HK-2 (cell line): ENCODE measurements at regions not wholly inside any gene's neighbourhood (a gene's known extent, or its start where the extent isn't known, plus 50 kb on each side); places are given as distances from the start of the nearest gene placed in this dataset.

Source experiments
- DNase-seq: peaks from one replicate; pipeline ENCODE4 v3.0.0-alpha.2; 2018; ENCODE audit not compliant: unreplicated experiment

DNA sequence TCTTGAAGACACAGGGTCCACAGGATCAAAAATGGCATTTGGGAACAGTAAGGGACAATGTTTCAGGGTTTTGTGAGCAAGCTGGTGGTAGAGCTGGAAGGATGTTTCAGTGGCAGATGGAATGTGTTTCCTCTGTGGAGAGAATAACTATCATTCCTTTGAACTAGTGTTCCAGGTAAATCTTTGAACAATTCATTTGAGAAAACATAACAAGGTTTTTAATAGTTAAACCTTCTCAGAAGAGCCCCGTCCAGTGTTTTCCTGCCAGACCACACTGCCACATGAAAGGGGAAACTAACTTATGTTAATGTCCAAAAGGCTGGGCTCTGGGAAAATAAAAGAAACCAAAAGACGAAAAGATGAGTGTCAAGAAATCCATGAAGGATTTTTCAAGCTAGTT is 207.0 kb upstream of the ZNF462 start:
- DNase-seq: peak; percentile 12

GRCh38 chr9:106657926-106658325 is 205.0 kb upstream of the ZNF462 start:
- DNase-seq: no peak

DNA sequence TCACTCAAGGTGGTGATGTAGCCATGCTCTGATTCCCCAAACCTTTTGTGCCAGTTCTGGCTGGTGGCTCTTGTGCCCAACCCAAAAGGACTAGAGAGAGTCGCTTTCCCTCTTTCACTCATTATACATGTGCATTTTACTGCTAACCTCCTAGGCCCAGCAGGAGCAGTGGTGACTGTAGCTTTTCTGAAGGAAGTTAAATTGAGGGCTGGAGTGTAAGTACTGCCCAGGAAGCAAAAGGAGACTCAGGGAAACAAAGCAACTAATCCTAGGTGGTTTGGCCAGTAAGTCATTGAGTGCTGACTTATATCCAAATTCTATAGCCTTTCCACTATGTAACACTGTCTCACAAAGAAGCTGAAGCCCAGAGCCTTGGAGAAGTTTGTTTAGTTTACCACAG is 194.4 kb upstream of the ZNF462 start:
- DNase-seq: no peak

- no peak for DNase-seq
Measured at GRCh38 chr9:106669835-106670234, 193.1 kb upstream of the ZNF462 start.

DNA sequence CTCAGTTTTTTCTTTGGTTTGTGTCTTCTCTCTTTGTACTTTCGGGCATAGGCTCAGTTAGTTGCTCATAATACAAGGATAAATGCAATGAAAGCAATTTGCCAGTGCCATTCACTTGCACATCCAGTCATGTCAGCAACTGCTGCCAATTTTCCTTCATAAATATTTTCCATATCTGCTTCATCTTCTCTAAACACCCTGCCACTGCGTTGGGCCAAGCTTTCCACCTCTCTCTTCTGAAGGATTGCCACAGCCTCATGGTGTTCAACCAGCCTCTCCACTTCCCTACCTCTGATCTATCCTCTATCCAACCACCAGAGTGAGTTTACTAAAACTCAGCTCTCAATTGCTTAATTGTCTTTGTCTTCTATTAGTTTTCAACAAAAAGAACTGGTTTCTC is 192.5 kb upstream of the ZNF462 start:
- no peak for DNase-seq

DNA sequence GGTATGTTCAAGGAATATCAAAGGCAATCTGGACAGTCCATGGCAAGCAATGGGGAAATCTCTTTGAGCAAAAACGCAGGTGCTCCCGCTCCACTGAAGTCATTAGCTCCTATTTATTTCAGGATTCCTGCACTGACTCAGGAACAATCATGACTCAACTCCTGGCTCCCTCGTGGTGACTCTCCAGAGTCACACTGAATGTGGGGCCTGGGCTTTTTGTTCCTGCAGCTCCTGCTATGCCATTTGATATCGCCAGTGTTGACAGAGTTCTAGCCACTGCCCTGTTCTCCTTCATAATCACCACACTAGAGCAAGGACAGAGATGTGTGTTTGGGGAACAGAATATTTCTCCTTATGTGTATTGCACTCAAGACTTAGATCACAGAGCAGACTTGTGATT is 187.2 kb upstream of the ZNF462 start:
- DNase-seq: peak; percentile 16

DNA sequence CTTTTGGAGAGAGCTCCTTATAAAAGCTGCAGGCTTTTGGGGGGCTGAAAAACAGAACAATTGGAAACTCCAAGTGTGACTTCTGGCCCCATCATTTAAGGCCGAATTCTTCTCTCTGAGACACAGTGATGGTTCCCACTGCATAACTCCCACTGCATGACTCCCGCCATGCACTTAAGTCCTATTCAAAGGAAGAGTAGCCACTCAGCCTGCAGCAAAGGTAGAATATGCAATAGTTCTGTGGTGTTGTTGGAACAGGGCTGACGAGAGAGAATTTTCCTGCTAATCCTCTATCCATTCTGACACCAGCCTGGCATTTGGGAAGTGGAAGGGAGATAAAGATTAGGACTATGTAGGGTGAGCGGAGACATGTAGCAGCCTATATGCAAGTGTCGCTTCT is 185.6 kb upstream of the ZNF462 start:
- DNase-seq: no peak

DNA sequence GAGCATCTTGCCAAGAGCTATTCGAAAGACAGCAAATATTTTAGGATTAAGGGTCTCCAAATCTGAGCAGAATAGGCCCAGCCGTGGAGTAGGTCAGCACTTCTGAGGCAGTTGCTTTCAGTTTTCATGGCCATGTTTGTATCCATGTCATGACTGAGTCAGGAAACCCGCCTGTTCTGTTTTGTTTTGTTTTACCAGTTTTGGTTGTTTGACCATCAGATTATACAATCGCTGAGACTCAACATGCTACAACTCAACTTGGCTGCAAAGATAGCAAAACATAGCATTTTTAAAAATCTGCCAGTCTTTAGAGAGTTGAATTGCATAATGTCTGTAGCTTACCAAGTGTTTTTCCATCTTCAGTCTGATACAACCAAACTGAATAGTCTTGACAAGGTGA is 185.1 kb upstream of the ZNF462 start:
- no peak for DNase-seq

DNA sequence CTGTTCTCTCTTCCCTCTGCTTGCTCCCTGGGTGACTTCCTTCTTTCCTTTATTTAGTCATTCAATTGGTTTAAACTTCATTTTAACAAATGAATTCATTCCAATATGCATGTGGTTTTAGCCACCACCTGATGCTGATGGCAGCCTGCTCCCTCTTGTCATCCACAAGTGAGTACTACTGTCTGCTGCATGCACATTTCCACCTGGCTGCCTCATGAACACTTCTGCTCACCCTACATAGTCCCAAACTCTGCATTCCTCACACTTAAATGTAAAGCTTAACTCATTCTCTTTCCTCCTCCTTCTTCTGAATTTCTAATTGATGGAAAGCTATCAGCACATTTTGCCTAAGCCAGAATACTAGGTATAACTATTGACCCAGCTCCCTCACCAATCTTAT is 184.7 kb upstream of the ZNF462 start:
- DNase-seq: no peak

GRCh38 chr9:106682420-106682819 is 180.5 kb upstream of the ZNF462 start:
- no peak for DNase-seq

GRCh38 chr9:106683454-106683853 is 179.5 kb upstream of the ZNF462 start:
- no peak for DNase-seq

DNA sequence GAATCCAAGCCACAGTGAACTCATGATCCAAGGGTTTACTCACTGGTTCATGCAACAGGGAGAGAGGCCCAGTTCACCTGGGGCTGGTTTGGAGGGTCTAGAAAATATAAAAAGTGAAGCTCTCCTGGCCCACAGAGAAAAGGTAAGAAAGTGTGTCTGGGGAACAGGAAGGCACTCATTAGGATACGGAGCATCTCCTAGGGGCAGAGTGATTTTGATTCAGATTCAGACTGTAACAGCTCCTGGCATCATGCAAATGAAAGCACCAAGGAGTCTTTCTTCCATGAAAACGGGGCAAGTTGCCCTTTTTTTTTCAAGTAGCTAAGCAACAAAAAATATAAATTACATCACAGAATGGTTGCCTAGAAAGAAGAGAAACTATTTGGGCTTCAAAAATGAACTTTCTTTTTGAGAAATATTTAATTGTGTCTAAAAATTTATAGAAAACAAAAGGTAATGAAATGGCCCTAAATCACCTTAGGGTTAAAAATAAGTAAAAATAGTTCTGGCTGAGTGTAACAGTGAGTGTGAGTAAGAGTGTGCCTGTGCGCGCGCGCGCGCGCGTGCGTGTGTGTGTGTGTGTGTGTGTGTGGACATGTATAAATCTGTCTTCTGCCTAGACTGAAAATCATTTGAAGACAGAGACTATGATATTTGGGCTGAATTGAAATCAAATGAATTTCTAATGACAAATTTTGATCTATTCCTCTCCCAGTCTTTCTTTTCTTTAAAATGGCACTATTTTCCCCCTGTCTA is 177.8 kb upstream of the ZNF462 start:
- no peak for DNase-seq

GRCh38 chr9:106689089-106689488 is 173.9 kb upstream of the ZNF462 start:
- DNase-seq: no peak

DNA sequence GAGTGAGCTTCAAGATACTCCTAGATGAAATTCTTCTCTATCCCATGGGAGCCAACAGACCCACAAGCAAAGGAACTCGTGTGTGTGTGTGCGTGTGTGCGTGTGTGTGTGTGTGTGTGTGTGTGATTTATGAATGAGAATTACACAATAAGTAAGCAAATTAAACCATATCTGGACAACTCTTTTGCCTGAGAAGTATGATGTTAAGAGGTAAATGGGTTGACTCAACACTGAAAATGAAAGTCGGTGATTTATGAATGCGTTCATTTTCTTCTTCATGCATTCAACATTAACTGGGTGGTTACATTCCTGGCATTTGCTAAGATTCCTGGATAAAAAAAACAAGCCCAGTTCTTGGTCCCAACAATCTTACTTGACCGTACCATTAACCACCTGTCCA is 171.3 kb upstream of the ZNF462 start:
- no peak for DNase-seq

DNA sequence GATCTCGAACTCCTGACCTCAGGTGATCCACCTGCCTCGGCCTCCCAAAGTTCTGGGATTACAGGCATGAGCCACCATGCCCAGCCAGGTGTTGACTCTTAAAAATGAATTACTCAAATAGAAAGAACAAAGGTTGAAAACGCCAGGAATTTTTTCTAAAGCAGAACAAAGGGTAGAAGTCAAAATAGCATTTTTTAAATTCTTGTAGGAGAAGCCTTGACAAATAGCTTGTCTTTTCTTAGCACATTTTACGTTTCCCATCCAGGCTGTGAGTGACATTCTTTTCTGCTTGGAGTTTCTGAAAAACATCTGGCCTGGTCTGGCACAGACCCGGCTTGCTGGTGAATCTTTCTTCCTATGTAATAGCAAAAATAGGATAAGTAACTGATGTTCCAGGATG is 169.4 kb upstream of the ZNF462 start:
- DNase-seq: no peak

DNA sequence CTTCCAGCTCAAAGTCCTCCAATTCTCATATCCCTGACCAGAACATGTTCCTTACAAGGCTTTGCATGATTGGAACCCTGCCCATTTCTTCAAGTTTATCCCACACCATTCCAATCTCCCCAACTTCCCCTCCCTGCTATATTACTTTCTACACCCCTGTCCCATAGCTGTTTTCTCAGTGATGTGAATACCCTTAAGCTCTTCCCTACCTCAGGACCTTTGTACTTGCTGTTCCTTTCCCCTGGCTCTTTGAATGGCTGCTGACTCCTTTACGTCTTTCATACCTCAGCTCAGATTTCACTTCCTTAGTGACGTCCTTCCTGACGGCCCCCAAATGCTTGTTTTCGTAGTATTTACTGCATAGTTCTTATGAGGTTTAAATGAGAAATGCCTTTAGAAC is 166.2 kb upstream of the ZNF462 start:
- DNase-seq: no peak

DNA sequence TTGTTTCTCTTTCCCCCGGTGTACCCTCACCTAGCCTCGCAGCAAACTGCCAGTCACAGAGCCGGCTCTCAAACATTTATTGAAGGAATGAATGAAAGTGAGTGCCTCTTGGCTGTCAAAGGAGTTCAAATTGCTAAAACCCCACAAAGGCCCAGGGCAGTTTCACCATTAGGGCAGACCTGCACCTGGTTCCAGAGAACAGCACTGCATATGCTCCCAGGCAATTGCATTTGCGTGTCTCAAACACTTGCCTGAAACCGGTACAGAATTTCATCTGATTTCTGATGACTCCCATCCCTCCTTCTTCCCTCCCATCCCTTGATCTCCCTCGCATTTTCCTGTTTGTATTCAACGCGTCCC is 165.6 kb upstream of the ZNF462 start:
- no peak for DNase-seq

GRCh38 chr9:106697750-106698502 is 165.0 kb upstream of the ZNF462 start:
- DNase-seq: peak; percentile 65

- DNase-seq: no peak
Measured at GRCh38 chr9:106700676-106701075, 162.3 kb upstream of the ZNF462 start.

GRCh38 chr9:106701611-106702010 is 161.4 kb upstream of the ZNF462 start:
- peak; percentile 11 for DNase-seq

- DNase-seq: no peak
Measured at GRCh38 chr9:106704056-106704615, 158.8 kb upstream of the ZNF462 start.

DNA sequence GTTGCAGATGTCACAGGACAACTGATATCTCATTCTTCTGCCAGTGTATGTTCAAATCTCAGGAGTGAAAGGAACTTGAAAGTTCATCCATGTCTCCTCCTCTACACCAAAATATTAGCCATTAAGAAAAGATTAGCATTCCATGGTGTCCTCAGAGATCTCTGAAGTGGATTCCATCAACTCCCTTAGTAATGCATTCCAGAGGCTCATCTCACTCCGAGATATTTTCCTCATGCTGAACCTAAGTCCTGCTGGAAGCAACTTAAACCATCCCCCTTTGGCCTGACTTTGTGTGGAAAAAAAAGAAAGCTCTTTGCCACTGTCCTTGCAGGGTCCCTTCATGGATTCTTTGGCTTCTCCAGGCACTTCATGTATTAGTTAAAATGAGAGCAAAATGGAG is 155.7 kb upstream of the ZNF462 start:
- DNase-seq: no peak

- DNase-seq: no peak
Measured at GRCh38 chr9:106707738-106708474, 155.1 kb upstream of the ZNF462 start.
